ENCODE measurements at regions not wholly inside any gene's neighbourhood (a gene's known extent, or its start where the extent isn't known, plus 50 kb on each side); places are given as distances from the start of the nearest gene placed in this dataset.

DNA sequence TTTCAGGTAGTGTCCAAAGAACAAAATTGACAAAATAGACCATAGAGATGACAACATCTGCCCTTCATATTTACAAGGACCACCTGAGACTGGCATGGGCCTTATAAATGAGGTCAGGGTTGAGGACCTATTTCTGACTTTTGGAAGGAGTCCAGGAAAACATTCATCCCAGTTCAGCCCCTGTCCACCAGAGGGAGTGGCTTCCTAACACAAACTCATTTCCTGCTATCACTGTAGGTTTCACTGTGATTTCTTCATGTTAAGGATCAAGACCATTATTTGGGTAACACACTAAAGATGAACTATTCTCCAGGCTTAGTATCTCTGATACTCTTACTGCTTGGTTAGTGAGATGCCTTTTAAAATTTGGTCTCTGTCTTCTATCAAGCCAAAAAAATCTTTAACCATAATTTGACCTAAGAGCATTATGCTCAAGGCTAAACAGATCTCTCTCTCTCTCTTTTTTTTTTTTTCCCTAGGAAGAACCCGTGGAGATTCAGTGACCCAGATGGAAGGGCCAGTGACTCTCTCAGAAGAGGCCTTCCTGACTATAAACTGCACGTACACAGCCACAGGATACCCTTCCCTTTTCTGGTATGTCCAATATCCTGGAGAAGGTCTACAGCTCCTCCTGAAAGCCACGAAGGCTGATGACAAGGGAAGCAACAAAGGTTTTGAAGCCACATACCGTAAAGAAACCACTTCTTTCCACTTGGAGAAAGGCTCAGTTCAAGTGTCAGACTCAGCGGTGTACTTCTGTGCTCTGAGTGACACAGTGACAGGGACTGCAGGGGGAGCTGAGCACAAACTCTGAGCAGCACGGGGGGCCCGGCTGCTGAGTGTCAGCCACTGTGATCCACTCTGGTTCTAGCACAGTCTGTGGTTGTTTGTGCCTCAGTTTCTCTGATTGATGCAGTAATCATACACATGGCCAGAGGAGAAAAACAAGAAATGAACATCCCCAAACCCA, 267.6 kb upstream of the OR4E1 start:
- Histone ChIP-seq H4K20me1 (ENCODE audit: insufficient read depth) (no peaks in the 10 kb centered on the region), H3K4me3 (no peak overlapping the region), H3F3A (ENCODE audit: insufficient read depth) (no peaks in the 10 kb centered on the region), H3K9me3 (ENCODE audit: low read depth) (no peaks in the 10 kb centered on the region), H3K9me2 (ENCODE audit: insufficient read depth) (no peaks in the 10 kb centered on the region), H3K4me1 (ENCODE audit: insufficient read depth) (no peaks in the 10 kb centered on the region), H3K27ac (no peak overlapping the region), H2AFZ (no peak overlapping the region), H3K4me2 (ENCODE audit: unreplicated experiment) (no peak overlapping the region), H3K9ac (no peak overlapping the region), H3K79me2 (ENCODE audit: insufficient read depth) (no peaks in the 10 kb centered on the region), H3K36me3 (ENCODE audit: low read depth) (no peaks in the 10 kb centered on the region), H3K27me3 (replicated peaks; ENCODE audit: insufficient read depth) (no peaks in the 10 kb centered on the region)
- TF ChIP-seq EZH2 (IDR thresholded peaks at IDR 0.05; ENCODE audit: insufficient read depth, poor library complexity, severe bottlenecking) (no peak), EZH2phosphoT487 (IDR thresholded peaks at IDR 0.05; ENCODE audit: insufficient read depth, low read depth) (no peak)
- peak; percentile 31 for DNase-seq
- in situ Hi-C loops (cut with MboI), result no loop called here
- WGBS, 2 experiments (ENCODE audit: low coverage in 1 of 2, low lambda C conversion rate in 2 of 2, missing lambda C conversion rate in 2 of 2), result 21 to 25% methylated on average over 7 of the region's 7 CpGs

DNA sequence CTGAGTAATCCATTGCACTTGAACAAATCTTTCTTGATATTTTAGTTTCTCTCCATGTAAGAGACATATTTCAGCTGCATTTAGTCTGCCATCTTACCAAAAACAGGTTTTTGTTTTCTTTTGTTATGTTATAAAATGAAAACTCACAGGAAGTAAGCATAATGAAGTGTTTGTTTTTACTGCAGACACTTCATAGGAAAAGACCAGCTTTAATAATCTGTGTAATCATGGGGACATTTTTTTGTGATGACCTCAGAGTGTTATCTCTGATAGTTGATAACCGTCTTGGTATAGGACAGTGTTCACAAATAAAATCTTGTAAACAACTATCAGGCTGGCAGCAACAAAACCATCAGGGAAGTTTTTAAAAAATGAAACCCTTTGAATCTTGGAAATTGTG, 266.2 kb upstream of the OR4E1 start:
- Histone ChIP-seq H3K9ac (no peak overlapping the region), H3F3A (ENCODE audit: insufficient read depth) (no peaks in the 10 kb centered on the region), H3K4me3 (no peak overlapping the region), H3K27me3 (replicated peaks; ENCODE audit: insufficient read depth) (no peaks in the 10 kb centered on the region), H2AFZ (no peak overlapping the region), H3K4me1 (ENCODE audit: insufficient read depth) (no peaks in the 10 kb centered on the region), H3K4me2 (ENCODE audit: unreplicated experiment) (no peak overlapping the region), H3K9me3 (ENCODE audit: low read depth) (no peaks in the 10 kb centered on the region), H4K20me1 (ENCODE audit: insufficient read depth) (no peaks in the 10 kb centered on the region), H3K9me2 (ENCODE audit: insufficient read depth) (no peaks in the 10 kb centered on the region), H3K36me3 (ENCODE audit: low read depth) (no peaks in the 10 kb centered on the region), H3K79me2 (ENCODE audit: insufficient read depth) (no peaks in the 10 kb centered on the region), H3K27ac (no peak overlapping the region)
- TF ChIP-seq EZH2 (IDR thresholded peaks at IDR 0.05; ENCODE audit: insufficient read depth, poor library complexity, severe bottlenecking), result no peak
- no peak for TF ChIP-seq EZH2phosphoT487 (IDR thresholded peaks at IDR 0.05; ENCODE audit: insufficient read depth, low read depth)
- 50 to 54% methylated on average over 1 of the region's 1 CpG for WGBS, 2 experiments (ENCODE audit: low coverage in 1 of 2, low lambda C conversion rate in 2 of 2, missing lambda C conversion rate in 2 of 2)
- in situ Hi-C loops (cut with MboI), result no loop called here
- no peak for DNase-seq

DNA sequence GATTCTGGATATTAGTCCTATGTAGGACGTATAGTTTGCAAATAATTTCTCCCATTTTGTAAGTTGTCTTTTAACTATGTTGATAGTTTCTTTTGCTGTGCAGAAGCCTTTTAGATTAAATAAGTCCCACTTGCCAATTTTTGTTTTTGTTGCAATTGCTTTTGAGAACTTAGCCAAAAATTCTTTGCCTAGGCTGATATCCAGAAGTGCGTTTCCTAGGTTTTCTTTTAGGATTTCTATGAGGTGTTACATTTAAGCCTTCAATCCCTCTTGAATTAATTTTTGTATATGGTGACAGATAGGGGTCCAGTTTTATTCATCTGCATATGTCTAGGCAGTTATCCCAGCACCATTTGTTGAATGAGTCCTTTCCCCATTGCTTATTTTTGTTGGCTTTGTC, 264.4 kb upstream of the OR4E1 start:
- in situ Hi-C loops (cut with MboI), result no loop called here
- no peaks in the 10 kb centered on the region for H3K27me3 ChIP-seq (replicated peaks; ENCODE audit: insufficient read depth)

DNA sequence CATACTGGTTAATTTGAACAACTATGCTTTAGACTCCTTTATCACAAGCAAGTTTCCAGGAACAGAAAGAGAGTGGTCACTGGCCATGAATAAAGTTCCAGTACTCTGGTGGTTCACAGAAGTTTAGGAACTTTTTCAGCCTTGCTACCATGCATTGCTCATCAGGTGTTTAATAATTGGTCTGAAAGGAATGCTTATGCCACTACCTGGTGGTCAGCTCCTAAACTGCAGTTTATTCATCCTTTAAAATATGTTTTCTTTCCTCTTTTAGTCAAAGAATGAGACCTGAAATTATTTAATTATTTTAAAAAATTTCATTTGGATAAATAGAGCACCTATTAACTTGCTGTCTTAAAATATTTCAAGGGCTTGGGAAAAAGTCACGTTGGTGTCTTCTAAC, 260.1 kb upstream of the OR4E1 start:
- Histone ChIP-seq H3K27me3 (replicated peaks; ENCODE audit: insufficient read depth) (no peaks in the 10 kb centered on the region), H3F3A (ENCODE audit: insufficient read depth) (no peaks in the 10 kb centered on the region), H3K79me2 (ENCODE audit: insufficient read depth) (no peaks in the 10 kb centered on the region), H3K27ac (no peak overlapping the region), H2AFZ (no peak overlapping the region), H3K36me3 (ENCODE audit: low read depth) (no peaks in the 10 kb centered on the region), H4K20me1 (ENCODE audit: insufficient read depth) (no peaks in the 10 kb centered on the region), H3K4me3 (no peak overlapping the region), H3K9me3 (ENCODE audit: low read depth) (no peaks in the 10 kb centered on the region), H3K4me2 (ENCODE audit: unreplicated experiment) (no peak overlapping the region), H3K4me1 (ENCODE audit: insufficient read depth) (no peaks in the 10 kb centered on the region), H3K9me2 (ENCODE audit: insufficient read depth) (no peaks in the 10 kb centered on the region), H3K9ac (no peak overlapping the region)
- no peak for DNase-seq
- TF ChIP-seq EZH2 (IDR thresholded peaks at IDR 0.05; ENCODE audit: insufficient read depth, poor library complexity, severe bottlenecking) (no peak), EZH2phosphoT487 (IDR thresholded peaks at IDR 0.05; ENCODE audit: insufficient read depth, low read depth) (no peak)
- in situ Hi-C loops (cut with MboI), result no loop called here
- WGBS, 2 experiments (ENCODE audit: low coverage in 1 of 2, low lambda C conversion rate in 2 of 2, missing lambda C conversion rate in 2 of 2), result 2 to 4% methylated on average over 1 of the region's 1 CpG

More for the DNA sequence above, 264.4 kb upstream of the OR4E1 start:
- H3K36me3 ChIP-seq (ENCODE audit: low read depth), result no peaks in the 10 kb centered on the region
- DNase-seq, result no peak
- H2AFZ ChIP-seq, result no peak overlapping the region
- no peak for TF ChIP-seq EZH2phosphoT487 (IDR thresholded peaks at IDR 0.05; ENCODE audit: insufficient read depth, low read depth)
- TF ChIP-seq EZH2 (IDR thresholded peaks at IDR 0.05; ENCODE audit: insufficient read depth, poor library complexity, severe bottlenecking), result no peak
- no peaks in the 10 kb centered on the region for H3K4me1 ChIP-seq (ENCODE audit: insufficient read depth)
- H3K9me3 ChIP-seq (ENCODE audit: low read depth), result no peaks in the 10 kb centered on the region
- no peaks in the 10 kb centered on the region for H3K9me2 ChIP-seq (ENCODE audit: insufficient read depth)
- no peaks in the 10 kb centered on the region for H4K20me1 ChIP-seq (ENCODE audit: insufficient read depth)
- no peak overlapping the region for H3K9ac ChIP-seq
- no peaks in the 10 kb centered on the region for H3F3A ChIP-seq (ENCODE audit: insufficient read depth)
- WGBS, 2 experiments (ENCODE audit: low coverage in 1 of 2, low lambda C conversion rate in 2 of 2, missing lambda C conversion rate in 2 of 2), result 15 to 23% methylated on average over 2 of the region's 2 CpGs
- no peaks in the 10 kb centered on the region for H3K79me2 ChIP-seq (ENCODE audit: insufficient read depth)
- H3K4me2 ChIP-seq (ENCODE audit: unreplicated experiment), result no peak overlapping the region
- no peak overlapping the region for H3K4me3 ChIP-seq
- H3K27ac ChIP-seq, result no peak overlapping the region

Data from GM23248 (cell line).